K562 (cell line): ENCODE measurements at regions not wholly inside any gene's neighbourhood (a gene's known extent, or its start where the extent isn't known, plus 50 kb on each side); places are given as distances from the start of the nearest gene placed in this dataset.
"Not testable (repeated sequence)": the region's sequence is repeated elsewhere in the genome, so short reads cannot be mapped to it uniquely, and the experiment has no call there.

Experiments
- ATAC-seq: fragments of 200-7000 bp; cut with Tn5 transposase; 3 replicates; pipeline ENCODE4 v1.9.1; 2020; ENCODE audit warnings: moderate library complexity
- BruUV-seq: library from RNA; stranded (reverse); fragments of 400-500 nt; replicated peaks from 2 replicates; lab custom pipeline; 2021; lab: Mats Ljungman, UMichigan
- CTCF ChIA-PET: fragments of 300-600 bp; formaldehyde crosslinking; extraction: SDS; loops from one replicate; lab custom pipeline; 2021; ENCODE audit warnings: low intra/inter-chr PET ratio; lab: Yijun Ruan, JAX
- POLR2A ChIA-PET: fragments of 300-600, 350-650 bp; sonication (Branson Sonifier 250); formaldehyde crosslinking; extraction: SDS; loops from one replicate; lab custom pipeline; 2021; ENCODE audit warnings: antibody characterized with exemption, inconsistent platforms; lab: Yijun Ruan, JAX
- DNase-seq, 4 experiments: peaks; one replicate each; pipeline versions ENCODE4 v3.0.0 to v3.0.0-alpha.2; 2011 to 2018; ENCODE audit warnings: low spot score in 3 of 4, mixed read lengths in 3 of 4; ENCODE audit errors: extremely low read depth in 1 of 4
- FAIRE-seq: peaks from 2 replicates; lab custom pipeline; 2011; peaks lifted over from hg19 to GRCh38; lab: Jason Lieb, UNC
- H2AFZ ChIP-seq: 2 replicates; pipeline ENCODE4 v1.6.0; 2011; ENCODE audit warnings: low read depth, low read length, control low read depth, inconsistent platforms
- H3K27ac ChIP-seq: fragments of 200-600 bp; 3 replicates; pipeline ENCODE4 v1.8.0; 2011; ENCODE audit warnings: low read depth, mild to moderate bottlenecking, control low read depth, inconsistent platforms, low read length, moderate library complexity, mixed read lengths; ENCODE audit errors: extremely low read depth
- H3K27me3 ChIP-seq, 2 experiments: fragments of 300-600 bp in 1 of 2; 2 replicates in 1 of 2; 3 replicates in 1 of 2; pipeline versions ENCODE4 v1.6.0 to v1.8.0; 2011; ENCODE audit warnings: inconsistent platforms in 2 of 2, low read length in 2 of 2, mild to moderate bottlenecking in 1 of 2, mixed read lengths in 1 of 2, moderate library complexity in 1 of 2; ENCODE audit not compliant: control insufficient read depth in 2 of 2, insufficient read depth in 2 of 2
- H3K36me3 ChIP-seq: fragments of 300-600 bp; 3 replicates; pipeline ENCODE4 v1.8.0; 2011; ENCODE audit warnings: mild to moderate bottlenecking, low read length, inconsistent platforms; ENCODE audit not compliant: control insufficient read depth, insufficient read depth
- H3K4me1 ChIP-seq, 2 experiments: fragments of 200-600 bp in 1 of 2; replicated peaks in 1 of 2; 2 replicates in 1 of 2; 3 replicates in 1 of 2; pipeline versions ENCODE4 v1.5.1 to v1.8.0; 2011; ENCODE audit warnings: inconsistent platforms in 2 of 2, low read length in 2 of 2, mild to moderate bottlenecking in 1 of 2, mixed read lengths in 1 of 2, moderate library complexity in 1 of 2; ENCODE audit not compliant: control insufficient read depth in 2 of 2, insufficient read depth in 2 of 2
- H3K4me2 ChIP-seq: 2 replicates; pipeline ENCODE4 v1.6.1; 2011; ENCODE audit warnings: low read length, control low read depth, inconsistent platforms, mixed read lengths; ENCODE audit not compliant: insufficient read depth
- H3K4me3 ChIP-seq: fragments of 200-600 bp; sonication (generic), shearing (Covaris generic); 2 replicates; pipeline ENCODE4 v1.5.1; 2016; ENCODE audit warnings: control low read depth, inconsistent platforms
- H3K79me2 ChIP-seq: fragments of 200-600 bp; 3 replicates; pipeline ENCODE4 v1.8.0; 2011; ENCODE audit warnings: low read length, inconsistent platforms; ENCODE audit not compliant: control insufficient read depth, insufficient read depth
- H3K9ac ChIP-seq, 2 experiments: 2 replicates each; pipeline versions ENCODE4 v1.6.0 to v1.6.1; 2011; ENCODE audit warnings: low read depth in 2 of 2, low read length in 2 of 2, control low read depth in 1 of 2, inconsistent platforms in 1 of 2, mild to moderate bottlenecking in 1 of 2, mixed read lengths in 1 of 2; ENCODE audit not compliant: insufficient read depth in 1 of 2
- H3K9me1 ChIP-seq: one replicate; pipeline ENCODE4 v1.6.0; 2011; ENCODE audit warnings: inconsistent platforms, mild to moderate bottlenecking, low read length, moderate library complexity; ENCODE audit not compliant: control insufficient read depth, insufficient read depth
- H3K9me3 ChIP-seq: replicated peaks from 2 replicates; pipeline ENCODE4 v1.5.1; 2011; ENCODE audit warnings: low read depth, low read length, inconsistent platforms; ENCODE audit not compliant: control insufficient read depth, insufficient read depth
- H4K20me1 ChIP-seq: replicated peaks from 2 replicates; pipeline ENCODE4 v1.6.1; 2011; ENCODE audit warnings: low read length, inconsistent platforms, mixed read lengths; ENCODE audit not compliant: control insufficient read depth, insufficient read depth
- ILK ChIP-seq: fragments of 450-650 bp; IDR thresholded peaks from 2 replicates; pipeline ENCODE4 v1.6.1; 2016; ENCODE audit warnings: missing genetic modification characterization, low read depth, mild to moderate bottlenecking, missing compliant biosample characterization, moderate library complexity, borderline replicate concordance
- KDM5B ChIP-seq: fragments of 200-600 bp; sonication (generic); IDR thresholded peaks from 2 replicates; pipeline ENCODE4 v1.6.1; 2012; ENCODE audit warnings: low read depth, mild to moderate bottlenecking, moderate library complexity, low read length, control low read depth, inconsistent platforms; ENCODE audit not compliant: insufficient replicate concordance
- NCOA1 ChIP-seq: fragments of 450-650 bp; IDR thresholded peaks from 2 replicates; pipeline ENCODE4 v1.6.1; 2016; ENCODE audit warnings: low read depth
- PBX2 ChIP-seq, 2 experiments: IDR thresholded peaks in 1 of 2; conservative IDR thresholded peaks in 1 of 2; 2 replicates each; pipeline ENCODE4 v1.6.1; 2016; ENCODE audit warnings: low read depth in 2 of 2, mild to moderate bottlenecking in 1 of 2, missing compliant biosample characterization in 1 of 2, missing genetic modification characterization in 1 of 2, moderate library complexity in 1 of 2
- SRSF3 ChIP-seq: fragments of 200-400 bp; formaldehyde crosslinking; IDR thresholded peaks from 2 replicates; pipeline ENCODE4 v1.6.1; 2016; ENCODE audit warnings: mild to moderate bottlenecking, low read length, moderate library complexity; ENCODE audit not compliant: insufficient read depth
- ZKSCAN1 ChIP-seq: fragments of 150-350 bp; IDR thresholded peaks from 2 replicates; pipeline ENCODE4 v1.6.1; 2016; ENCODE audit warnings: low read depth, low read length
- ZNF12 ChIP-seq: sonication (generic); formaldehyde crosslinking; IDR thresholded peaks from 2 replicates; pipeline ENCODE4 v1.4.0; 2020; ENCODE audit warnings: mild to moderate bottlenecking, missing genetic modification reagents
- WGBS: fragments of 100-300 bp; shearing (Covaris generic); methylation state at CpG from one replicate; pipeline ENCODE4 v1.1.6; 2016; ENCODE audit warnings: low coverage, mixed read lengths; ENCODE audit not compliant: insufficient coverage; ENCODE audit errors: missing lambda C conversion rate; 5-methylcytosine and 5-hydroxymethylcytosine counted together
- in situ Hi-C: fragments of 300-500 bp; cut with MboI; formaldehyde crosslinking; loops from 4 replicates; pipeline ENCODE4 v1.15.0; 2018; ENCODE audit warnings: inconsistent platforms, mixed read lengths
- intact Hi-C: fragments of 100-400 bp; cut with micrococcal nuclease; formaldehyde crosslinking; loops from 2 replicates; pipeline ENCODE4 v1.14.2; 2022

DNA sequence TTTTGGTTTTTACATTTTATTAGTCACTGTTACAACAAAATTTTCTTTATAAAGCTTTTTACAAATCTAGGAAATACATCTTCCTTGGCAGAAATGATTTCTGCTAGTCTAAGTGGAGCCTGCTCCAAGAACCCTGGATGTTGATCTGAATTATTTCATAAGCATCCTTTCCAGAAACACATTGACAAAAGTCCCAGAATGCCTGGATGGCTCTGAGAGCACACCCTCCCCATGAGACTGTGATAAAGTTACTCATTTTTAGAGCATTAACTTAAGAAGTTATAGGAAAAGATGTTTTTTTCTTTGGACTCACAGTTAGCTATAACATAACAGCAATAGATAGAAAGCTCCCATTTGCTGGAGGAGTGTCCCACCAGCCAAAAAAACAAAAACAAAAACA, 559.6 kb upstream of the SPRY2 start:
- ChIA-PET CTCF (no interaction called here), POLR2A (no interaction called here)
- in situ Hi-C loops = no loop called here
- H3K4me3 ChIP-seq = no peak overlapping the region
- H3K79me2 ChIP-seq = no peaks in the 10 kb centered on the region
- no peaks in the 10 kb centered on the region for H3K36me3 ChIP-seq
- FAIRE-seq (no peak), ATAC-seq (no peak), DNase-seq (no peak)
- intact Hi-C loops = no loop called here
- no peaks in the 10 kb centered on the region for H3K9me3 ChIP-seq
- BruUV-seq = no TSS peak
- H3K9ac ChIP-seq = no peak overlapping the region
- no peak overlapping the region for H2AFZ ChIP-seq
- no peak overlapping the region for H3K4me2 ChIP-seq
- H3K27ac ChIP-seq = no peak overlapping the region
- H3K4me1 ChIP-seq = no peaks in the 10 kb centered on the region
- TF ChIP-seq KDM5B = no peak
- TF ChIP-seq NCOA1 = no peak
- no peak for TF ChIP-seq ILK (tag)
- TF ChIP-seq ZNF12 = no peak
- TF ChIP-seq SRSF3 = no peak
- no peak for TF ChIP-seq ZKSCAN1
- no peak for TF ChIP-seq PBX2 (CRISPR knock-in tag; IDR thresholded peaks at IDR 0.05; ENCODE audit: low read depth)
- TF ChIP-seq PBX2 (tag; conservative IDR thresholded peaks at IDR 0.05; ENCODE audit: low read depth) = no peak
- TF ChIP-seq, all 486 proteins: peak for 0
- no peaks in the 10 kb centered on the region for H3K27me3 ChIP-seq
- H4K20me1 ChIP-seq = no peaks in the 10 kb centered on the region
- no peaks in the 10 kb centered on the region for H3K9me1 ChIP-seq

- ATAC-seq, BruUV-seq, FAIRE-seq, H3K9me3 ChIP-seq, H3K9ac ChIP-seq, H3K27ac ChIP-seq, H3K4me1 ChIP-seq, H2AFZ ChIP-seq, POLR2A ChIA-PET, H3K4me3 ChIP-seq, H3K4me2 ChIP-seq, in situ Hi-C loops, intact Hi-C loops, H3K79me2 ChIP-seq, H3K27me3 ChIP-seq, CTCF ChIA-PET, H3K36me3 ChIP-seq, DNase-seq, H3K9me1 ChIP-seq, H4K20me1 ChIP-seq: not testable (repeated sequence)
- 0% methylated on average over 2 of the region's 4 CpGs for WGBS
Measured at GRCh38 chr13:80897641-80898040, 556.7 kb upstream of the SPRY2 start.
